NK-92 treated with Interleukin-12 subunit alpha and Interleukin-12 subunit beta, amount 100 ng/mL, for 24 hours (cell line): ENCODE measurements at regions not wholly inside any gene's neighbourhood (a gene's known extent, or its start where the extent isn't known, plus 50 kb on each side); places are given as distances from the start of the nearest gene placed in this dataset.
"Not testable (repeated sequence)": the region's sequence is repeated elsewhere in the genome, so short reads cannot be mapped to it uniquely, and the experiment has no call there.

Experiments
- DNase-seq: peaks from one replicate; lab custom pipeline; 2025; lab: John Stamatoyannopoulos, UW

GRCh38 chr1:199220031-199220430 lies 581.2 kb downstream of the PTPRC start:
- DNase-seq: no peak

GRCh38 chr1:199221371-199222150 lies 582.7 kb downstream of the PTPRC start:
- DNase-seq: no peak

- DNase-seq: no peak
Measured at GRCh38 chr1:199223936-199224335, 585.1 kb downstream of the PTPRC start.

DNA sequence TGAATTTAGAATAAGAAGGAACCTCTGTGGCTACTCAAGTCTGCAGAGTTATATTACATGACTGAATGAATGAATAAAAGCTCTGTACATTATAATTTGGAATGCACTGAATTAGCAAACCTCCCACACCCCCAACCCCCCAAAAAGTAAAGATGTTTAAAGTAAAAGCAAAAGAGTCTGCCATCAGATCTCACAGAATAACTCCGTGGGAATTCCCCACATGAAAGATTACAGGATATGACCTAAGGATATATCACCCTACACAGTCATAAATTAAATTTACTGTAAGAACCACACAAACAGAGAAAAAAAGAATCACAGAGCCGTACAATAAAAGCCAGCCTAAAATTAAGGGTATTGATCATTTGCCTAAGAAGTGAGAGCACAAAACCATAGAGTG lies 587.3 kb downstream of the PTPRC start:
- no peak for DNase-seq

DNA sequence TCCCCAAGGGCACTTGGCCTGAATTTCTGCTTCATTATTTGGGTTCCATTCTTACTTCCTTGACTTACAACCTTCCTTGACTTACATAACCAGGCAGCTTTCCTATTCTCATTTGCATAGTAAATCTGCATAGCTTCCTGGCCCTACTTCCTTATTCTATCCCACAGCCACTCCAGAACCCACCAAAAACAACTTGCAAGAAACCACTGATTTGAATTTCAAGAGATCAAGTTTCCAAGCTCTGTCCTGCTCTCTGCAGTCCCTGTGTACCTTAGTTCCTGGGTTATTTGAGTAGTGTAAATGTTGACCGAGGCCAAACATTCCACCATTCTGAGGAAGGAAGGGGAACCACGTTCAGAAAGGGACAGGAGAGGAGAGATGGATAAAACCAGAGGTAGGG lies 603.3 kb downstream of the PTPRC start:
- DNase-seq: no peak

- DNase-seq: no peak
Measured at GRCh38 chr1:199242601-199243000, 603.8 kb downstream of the PTPRC start.

DNA sequence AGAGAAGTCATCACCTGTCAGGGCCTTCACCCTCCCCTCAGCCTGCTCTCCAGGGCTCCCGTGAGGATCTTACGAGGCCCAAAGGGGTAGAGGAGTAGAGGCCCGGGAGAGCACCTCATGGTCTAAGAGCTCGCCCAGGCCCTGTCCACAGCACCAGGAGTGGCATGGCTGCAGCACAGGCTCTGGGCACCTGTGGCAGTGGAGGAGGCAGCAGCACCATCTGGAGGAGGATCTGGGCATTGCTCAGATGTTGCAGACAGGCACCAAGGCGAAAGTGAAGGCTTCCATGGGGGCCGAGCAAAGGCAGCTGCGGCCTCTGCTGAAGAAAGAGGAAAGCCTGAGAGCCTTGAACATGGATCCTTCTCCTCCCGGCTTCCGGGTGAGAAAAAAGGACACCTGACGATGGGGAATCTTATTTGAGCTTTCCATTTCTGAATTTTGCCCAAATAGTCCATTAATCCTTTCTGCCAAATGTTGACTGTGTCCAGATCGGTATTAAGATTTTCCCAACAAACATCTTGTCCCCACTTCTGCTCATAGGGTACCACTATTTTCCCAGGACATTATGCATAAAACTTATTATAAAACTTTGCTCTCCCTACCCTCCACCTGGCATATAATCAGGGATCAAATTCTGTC lies 604.7 kb downstream of the PTPRC start:
- peak; percentile 47 for DNase-seq

- no peak for DNase-seq
Measured at GRCh38 chr1:199245946-199246345, 607.1 kb downstream of the PTPRC start.

DNA sequence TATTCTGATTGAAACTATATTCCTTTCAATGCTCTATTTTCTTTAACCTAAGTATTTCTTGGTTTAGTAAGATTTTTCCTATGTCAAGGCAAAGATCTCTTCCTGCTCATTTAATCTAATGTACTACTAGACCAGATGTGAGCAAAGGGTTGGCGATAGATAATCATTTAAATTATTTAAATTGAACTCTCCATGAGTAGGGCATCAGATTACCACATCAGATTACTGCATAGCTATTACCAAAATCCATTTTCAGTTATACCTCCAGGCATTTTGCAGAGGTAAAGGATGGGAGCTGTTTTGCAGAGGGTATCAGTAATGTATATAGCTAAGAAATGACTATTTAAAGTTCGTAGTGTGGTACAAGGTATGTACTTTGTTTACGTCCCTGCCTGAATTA lies 607.9 kb downstream of the PTPRC start:
- DNase-seq: no peak

GRCh38 chr1:199247891-199248290 lies 609.1 kb downstream of the PTPRC start:
- DNase-seq: no peak

GRCh38 chr1:199254040-199254439 lies 615.2 kb downstream of the PTPRC start:
- not testable (repeated sequence) for DNase-seq

- DNase-seq: no peak
Measured at GRCh38 chr1:199261328-199261727, 622.5 kb downstream of the PTPRC start.

DNA sequence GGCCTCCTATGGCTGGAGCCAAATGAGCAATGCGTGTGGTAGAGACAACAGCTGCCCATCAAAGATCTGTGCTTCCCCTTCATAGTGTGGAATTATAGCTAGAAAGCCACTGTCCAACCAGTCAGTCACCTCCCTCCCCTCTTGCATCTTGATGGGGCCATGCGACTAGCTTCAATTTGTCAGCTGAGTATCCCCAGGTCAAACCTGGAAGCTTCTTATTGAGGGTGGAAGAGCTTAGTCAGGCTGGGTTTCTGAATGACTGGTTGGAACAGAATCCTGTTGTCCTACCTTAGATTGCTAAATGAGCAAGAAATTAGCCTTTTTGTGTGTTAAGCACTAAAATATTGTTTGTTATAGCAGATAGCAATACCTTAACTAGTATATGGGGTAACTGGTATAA lies 625.4 kb downstream of the PTPRC start:
- DNase-seq: no peak

- no peak for DNase-seq
Measured at GRCh38 chr1:199264911-199265310, 626.1 kb downstream of the PTPRC start.

DNA sequence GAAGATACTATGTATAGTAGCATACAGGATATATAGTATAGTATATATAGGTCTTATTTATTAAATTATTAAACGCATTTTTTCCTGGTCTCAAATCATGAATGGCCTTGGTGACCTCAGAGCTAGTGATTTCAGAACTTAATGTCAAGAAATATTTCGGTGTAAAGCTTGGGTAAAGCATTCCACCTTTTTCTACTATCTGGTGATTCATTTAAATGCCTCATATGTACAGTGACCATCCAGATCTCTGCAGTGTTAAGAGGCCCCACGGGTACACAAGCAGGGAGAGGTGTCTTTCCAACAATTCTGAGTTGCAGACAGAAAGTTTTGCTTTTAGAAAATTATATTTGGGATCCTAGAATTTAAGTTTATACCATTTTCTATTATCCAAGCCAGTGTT lies 626.5 kb downstream of the PTPRC start:
- no peak for DNase-seq

GRCh38 chr1:199269241-199269640 lies 630.4 kb downstream of the PTPRC start:
- DNase-seq: no peak

GRCh38 chr1:199272139-199272544 lies 633.3 kb downstream of the PTPRC start:
- DNase-seq: no peak

- DNase-seq: no peak
Measured at GRCh38 chr1:199272628-199273086, 633.8 kb downstream of the PTPRC start.

DNA sequence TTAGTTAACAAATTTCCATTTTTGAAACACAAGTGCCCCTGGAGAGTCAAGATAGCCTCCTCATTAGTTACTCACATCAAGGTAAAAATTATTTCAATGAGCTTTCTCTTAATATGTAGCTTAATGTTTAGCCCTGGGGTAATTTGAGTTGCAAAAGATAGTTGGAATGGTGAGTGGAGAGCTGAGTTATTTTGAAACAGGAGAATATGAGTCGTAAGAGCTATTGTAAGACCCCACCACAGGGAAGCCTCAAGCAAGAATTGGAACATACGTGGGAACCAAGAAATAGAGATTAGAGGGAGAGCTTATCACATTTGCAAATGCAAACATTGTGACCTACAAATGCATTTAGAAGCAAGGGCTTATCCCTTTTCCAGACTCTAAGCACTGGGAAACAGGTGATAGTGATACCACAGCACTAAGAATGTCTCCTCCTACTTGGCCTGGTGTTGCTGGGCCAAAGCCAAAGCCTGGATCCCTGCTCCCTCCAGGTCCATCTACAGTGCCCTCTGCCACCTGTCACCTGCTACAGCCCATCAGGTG lies 635.1 kb downstream of the PTPRC start:
- DNase-seq: no peak

- no peak for DNase-seq
Measured at GRCh38 chr1:199279067-199279466, 640.2 kb downstream of the PTPRC start.

DNA sequence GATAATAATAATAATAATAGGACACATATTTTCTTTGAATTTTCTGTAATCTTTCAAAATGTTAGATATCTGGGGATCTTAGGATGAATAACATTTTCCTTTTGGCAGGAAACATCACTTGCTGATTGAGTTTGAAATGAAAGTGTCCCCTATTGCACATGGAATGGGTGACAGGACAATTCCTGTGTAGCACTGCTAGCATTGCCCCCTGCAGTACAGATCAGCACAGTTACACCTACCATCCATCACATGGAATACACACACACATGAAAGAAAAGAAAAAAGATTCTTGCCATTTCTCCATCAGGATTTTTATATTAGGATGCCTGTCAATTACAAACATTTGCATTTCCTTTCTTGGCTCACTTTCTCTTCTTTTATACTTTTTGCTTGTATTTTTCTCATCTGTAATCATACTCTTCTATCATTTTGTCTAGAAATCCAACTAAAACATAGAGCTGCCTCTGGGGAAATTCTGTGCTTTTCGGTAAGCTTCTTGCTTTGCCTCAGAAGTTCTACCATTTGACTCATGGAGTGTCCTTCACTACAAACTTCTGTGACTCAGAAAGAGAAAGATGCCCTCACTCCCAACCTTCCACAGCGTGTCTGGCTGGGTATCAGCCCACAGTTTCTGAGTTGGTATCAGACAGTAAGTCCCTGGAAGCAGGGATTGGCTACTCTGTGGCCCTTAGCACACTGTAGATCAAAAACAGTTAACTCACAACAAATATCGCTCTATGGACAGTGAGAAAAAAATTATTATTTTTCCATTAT lies 641.2 kb downstream of the PTPRC start:
- DNase-seq: no peak

- DNase-seq: no peak
Measured at GRCh38 chr1:199282751-199283305, 644.0 kb downstream of the PTPRC start.
